Nephron (organoid): ENCODE measurements at regions not wholly inside any gene's neighbourhood (a gene's known extent, or its start where the extent isn't known, plus 50 kb on each side); places are given as distances from the start of the nearest gene placed in this dataset.

Source experiments
- H3K27ac Mint-ChIP-seq, 3 experiments: 2 replicates each; pipeline ENCODE4 v1.8.0; 2020; ENCODE audit warnings: mixed read lengths in 3 of 3, mild to moderate bottlenecking in 2 of 3, moderate library complexity in 1 of 3
- H3K27me3 Mint-ChIP-seq: 2 replicates; pipeline ENCODE4 v1.8.0; 2021; ENCODE audit warnings: low read depth, mild to moderate bottlenecking, moderate library complexity, mixed read lengths
- H3K36me3 Mint-ChIP-seq: 2 replicates; pipeline ENCODE4 v1.8.0; 2020; ENCODE audit warnings: low read depth, mixed read lengths
- H3K4me1 Mint-ChIP-seq: 2 replicates; pipeline ENCODE4 v1.8.0; 2020; ENCODE audit warnings: mixed read lengths
- H3K4me3 Mint-ChIP-seq, 3 experiments: 2 replicates each; pipeline ENCODE4 v1.8.0; 2020; ENCODE audit warnings: mild to moderate bottlenecking in 3 of 3, mixed read lengths in 3 of 3, moderate library complexity in 2 of 3
- H3K9me3 Mint-ChIP-seq: 2 replicates; pipeline ENCODE4 v1.8.0; 2020; ENCODE audit warnings: mixed read lengths
- CTCF ChIP-seq, 3 experiments: fragments of 200-600 bp; sonication (generic); IDR thresholded peaks; one replicate each; pipeline ENCODE4 v1.5.0; 2021; ENCODE audit warnings: antibody characterized with exemption in 3 of 3; ENCODE audit not compliant: unreplicated experiment in 3 of 3

GRCh38 chr4:20532116-20532790 is 168.0 kb upstream of the PACRGL start:
- TF ChIP-seq CTCF (IDR thresholded peaks at IDR 0.05; ENCODE audit: unreplicated experiment in 3 of 3) = no peak
- Mint-ChIP-seq H3K36me3 (peaks cover 66% of the 10 kb centered on the region), H3K27ac (no peak overlapping the region), H3K9me3 (no peaks in the 10 kb centered on the region), H3K4me1 (no peaks in the 10 kb centered on the region), H3K4me3 (no peak overlapping the region), H3K27me3 (no peaks in the 10 kb centered on the region)

GRCh38 chr4:20532871-20533870 is 167.1 kb upstream of the PACRGL start:
- H3K27ac Mint-ChIP-seq = no peak overlapping the region
- H3K4me3 Mint-ChIP-seq = no peak overlapping the region
- no peaks in the 10 kb centered on the region for H3K9me3 Mint-ChIP-seq
- H3K4me1 Mint-ChIP-seq = no peaks in the 10 kb centered on the region
- no peak for TF ChIP-seq CTCF (IDR thresholded peaks at IDR 0.05; ENCODE audit: unreplicated experiment in 3 of 3)
- no peaks in the 10 kb centered on the region for H3K27me3 Mint-ChIP-seq
- H3K36me3 Mint-ChIP-seq = peaks cover 66% of the 10 kb centered on the region

GRCh38 chr4:20538905-20539304 is 161.4 kb upstream of the PACRGL start:
- Mint-ChIP-seq H3K27me3 (no peaks in the 10 kb centered on the region), H3K4me1 (no peaks in the 10 kb centered on the region), H3K4me3 (no peak overlapping the region), H3K36me3 (peaks cover 50% of the 10 kb centered on the region), H3K27ac (no peak overlapping the region), H3K9me3 (no peaks in the 10 kb centered on the region)
- no peak for TF ChIP-seq CTCF (IDR thresholded peaks at IDR 0.05; ENCODE audit: unreplicated experiment in 3 of 3)

GRCh38 chr4:20543131-20543530 is 157.1 kb upstream of the PACRGL start:
- Mint-ChIP-seq H3K4me1 (no peaks in the 10 kb centered on the region), H3K27ac (peak overlapping the region in 1 of 3 experiments; percentile 4), H3K9me3 (no peaks in the 10 kb centered on the region), H3K27me3 (no peaks in the 10 kb centered on the region), H3K36me3 (peaks cover 20% of the 10 kb centered on the region), H3K4me3 (no peak overlapping the region)
- no peak for TF ChIP-seq CTCF (IDR thresholded peaks at IDR 0.05; ENCODE audit: unreplicated experiment in 3 of 3)

- TF ChIP-seq CTCF (IDR thresholded peaks at IDR 0.05; ENCODE audit: unreplicated experiment in 3 of 3) = peak; percentile 65 to 75 (median 66)
- no peak overlapping the region for H3K4me3 Mint-ChIP-seq
- no peaks in the 10 kb centered on the region for H3K9me3 Mint-ChIP-seq
- H3K27ac Mint-ChIP-seq = no peak overlapping the region
- peaks cover 19% of the 10 kb centered on the region for H3K36me3 Mint-ChIP-seq
- no peaks in the 10 kb centered on the region for H3K27me3 Mint-ChIP-seq
- no peaks in the 10 kb centered on the region for H3K4me1 Mint-ChIP-seq
Measured at GRCh38 chr4:20544645-20545044, 155.6 kb upstream of the PACRGL start.
